HT1080 (cell line): ENCODE measurements at regions not wholly inside any gene's neighbourhood (a gene's known extent, or its start where the extent isn't known, plus 50 kb on each side); places are given as distances from the start of the nearest gene placed in this dataset.
A peak's percentile ranks its signal among the peaks of the same experiment; 100 is the strongest.

Experiments used
- DNase-seq: peaks from one replicate; pipeline ENCODE4 v3.0.0-alpha.2; 2015; ENCODE audit warnings: low read depth

- DNase-seq: no peak
Measured at GRCh38 chr4:151906438-151906837, 145.6 kb upstream of the GATB start.

- no peak for DNase-seq
Measured at GRCh38 chr4:151905197-151905596, 144.4 kb upstream of the GATB start.

DNA sequence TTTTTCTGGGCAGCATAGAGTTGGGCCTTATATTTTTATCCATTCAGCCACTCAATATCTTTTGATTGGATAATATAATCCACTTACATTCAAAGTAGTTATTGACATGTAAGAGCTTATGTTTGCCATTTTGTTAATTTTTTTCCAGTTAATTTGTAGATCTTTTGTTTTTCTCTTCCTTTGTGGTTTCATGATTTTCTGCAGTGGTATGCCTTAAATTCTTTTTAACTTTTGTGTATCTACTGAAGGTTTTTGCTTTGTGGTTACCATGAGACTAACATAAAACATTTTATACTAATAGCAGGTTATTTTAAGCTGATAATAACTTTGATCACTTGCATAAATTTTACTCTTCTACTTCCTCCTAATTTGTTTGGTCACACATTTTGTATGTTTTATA is 140.8 kb upstream of the GATB start:
- DNase-seq: no peak

GRCh38 chr4:151896880-151897279 is 136.1 kb upstream of the GATB start:
- no peak for DNase-seq

- DNase-seq: no peak
Measured at GRCh38 chr4:151895671-151896070, 134.9 kb upstream of the GATB start.

- no peak for DNase-seq
Measured at GRCh38 chr4:151894246-151894645, 133.4 kb upstream of the GATB start.

DNA sequence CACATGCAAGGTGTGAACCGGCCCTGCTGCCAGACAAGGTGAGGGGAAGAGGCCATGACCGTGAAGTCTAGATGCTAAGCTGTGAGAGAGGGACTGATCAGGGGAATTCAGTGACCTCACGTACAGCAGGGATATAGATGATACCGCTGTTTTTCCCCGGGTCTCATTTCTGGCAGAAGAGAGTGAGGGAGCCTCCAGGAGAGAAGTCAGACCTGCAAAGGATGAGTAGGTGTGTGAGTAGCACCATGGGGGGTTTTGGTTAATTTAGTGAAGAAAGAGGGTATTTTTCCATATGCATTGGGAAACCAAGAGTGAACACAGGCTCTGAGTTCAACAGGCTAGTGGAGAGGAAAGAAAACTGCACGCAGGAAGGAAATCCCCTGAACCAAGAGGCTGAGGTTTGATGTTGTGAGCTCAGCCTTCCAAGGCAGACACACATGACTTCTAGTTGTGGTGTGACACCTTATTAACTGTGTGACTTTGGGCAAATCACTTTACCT is 127.6 kb upstream of the GATB start:
- no peak for DNase-seq

- DNase-seq: no peak
Measured at GRCh38 chr4:151887816-151888180, 127.0 kb upstream of the GATB start.

- DNase-seq: peak; percentile 20
Measured at GRCh38 chr4:151887031-151887815, 126.4 kb upstream of the GATB start.

DNA sequence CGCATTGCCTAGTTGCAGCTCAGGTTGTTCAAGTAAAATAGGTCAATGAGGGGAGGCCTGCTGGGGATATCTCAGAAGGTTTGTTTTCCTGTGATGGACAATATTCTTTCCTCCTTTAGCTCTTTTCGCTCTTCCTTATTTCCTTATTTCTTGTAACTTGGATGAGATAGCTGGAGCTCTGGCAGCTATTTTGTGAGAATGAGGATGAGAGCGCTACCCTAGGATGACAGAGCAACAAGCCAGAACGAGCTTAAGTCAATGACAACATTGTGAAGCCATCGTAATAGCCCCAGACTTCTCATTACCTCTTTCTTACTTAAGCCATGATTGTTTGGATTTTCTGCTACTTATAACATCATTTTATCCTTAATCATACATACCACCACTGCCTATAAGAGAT is 124.3 kb upstream of the GATB start:
- no peak for DNase-seq

GRCh38 chr4:151883747-151884146 is 122.9 kb upstream of the GATB start:
- no peak for DNase-seq

- DNase-seq: no peak
Measured at GRCh38 chr4:151882072-151882803, 121.4 kb upstream of the GATB start.

GRCh38 chr4:151879705-151880445 is 119.1 kb upstream of the GATB start:
- no peak for DNase-seq

DNA sequence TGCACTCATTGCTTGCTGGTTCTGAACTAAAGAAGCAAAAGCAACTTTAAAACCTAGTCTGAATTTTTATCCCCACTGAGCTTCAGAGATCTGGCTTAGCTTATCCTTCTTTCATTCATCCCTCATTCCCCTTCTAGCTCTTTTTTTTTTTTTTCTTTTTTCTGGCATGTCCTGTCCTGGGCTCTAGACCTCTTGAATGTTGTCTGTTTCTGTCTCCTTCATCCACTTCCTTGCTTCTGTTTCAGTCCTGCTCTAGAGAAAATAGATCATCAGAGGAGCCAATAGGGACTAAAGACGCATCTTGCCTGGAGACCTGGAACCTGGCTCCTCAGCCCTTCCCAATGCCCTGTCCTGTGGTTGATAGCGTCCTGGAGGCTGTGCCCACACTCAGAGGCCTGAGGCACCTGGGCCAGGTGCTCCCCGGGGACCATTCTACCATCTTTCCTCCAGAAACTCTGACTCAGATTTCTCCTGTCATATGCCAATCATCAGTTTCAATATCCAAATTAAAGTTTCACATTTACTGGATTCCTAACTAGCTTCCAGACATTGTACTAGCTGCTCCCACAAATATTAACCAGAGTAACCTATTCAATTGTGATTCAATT is 115.7 kb upstream of the GATB start:
- no peak for DNase-seq

DNA sequence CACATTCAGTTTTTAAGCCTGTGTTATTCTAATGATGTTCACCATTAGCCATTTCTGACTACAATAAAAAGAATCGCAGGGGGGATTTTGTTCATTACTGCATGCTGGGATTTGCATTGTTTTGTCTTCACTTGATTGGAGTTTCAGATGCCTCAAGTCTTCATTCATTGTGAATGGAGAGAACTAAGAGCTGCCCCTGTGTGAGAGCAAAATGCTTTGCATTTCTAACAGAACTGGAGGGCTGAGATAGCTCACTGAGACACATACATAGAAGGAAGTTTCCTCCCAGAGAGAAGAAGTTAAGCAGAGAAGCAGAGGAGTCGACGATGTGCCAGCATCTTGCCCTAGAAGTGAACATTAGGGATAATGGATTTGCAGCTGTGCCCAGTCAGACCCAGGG is 113.5 kb upstream of the GATB start:
- no peak for DNase-seq

- no peak for DNase-seq
Measured at GRCh38 chr4:151866592-151866918, 105.7 kb upstream of the GATB start.

GRCh38 chr4:151865744-151866591 is 105.2 kb upstream of the GATB start:
- DNase-seq: no peak

- DNase-seq: no peak
Measured at GRCh38 chr4:151865312-151865711, 104.5 kb upstream of the GATB start.

GRCh38 chr4:151864068-151864467 is 103.3 kb upstream of the GATB start:
- DNase-seq: no peak

- DNase-seq: peak; percentile 74
Measured at GRCh38 chr4:151862766-151863165, 102.0 kb upstream of the GATB start.

GRCh38 chr4:151860561-151861093 is 99.8 kb upstream of the GATB start:
- no peak for DNase-seq
